ENCODE measurements at regions not wholly inside any gene's neighbourhood (a gene's known extent, or its start where the extent isn't known, plus 50 kb on each side); places are given as distances from the start of the nearest gene placed in this dataset.

GRCh38 chr18:29096079-29096770, 919.3 kb upstream of the CDH2 start:
- TF ChIP-seq CTCF (IDR thresholded peaks at IDR 0.05) (no peak), POLR2A (IDR thresholded peaks at IDR 0.05) (no peak)

All from lower leg skin (tissue), 3 donors.